Left lung (tissue), 4 donors: ENCODE measurements at regions not wholly inside any gene's neighbourhood (a gene's known extent, or its start where the extent isn't known, plus 50 kb on each side); places are given as distances from the start of the nearest gene placed in this dataset.

Source experiments
- ATAC-seq: fragments of 200-7000 bp; cut with Tn5 transposase; one replicate; pipeline ENCODE4 v1.9.1; 2020; ENCODE audit warnings: moderate library complexity
- DNase-seq, 4 donors: peaks; one replicate each; pipeline ENCODE4 v3.0.0-alpha.2; 2013 to 2020
- H3K27ac ChIP-seq, 2 donors: fragments of 200-600 bp; sonication (generic) in 1 of 2; one replicate each; pipeline versions ENCODE4 v1.5.0 to v1.8.0; 2020 to 2021
- H3K27me3 ChIP-seq, 2 donors: fragments of 200-600 bp; sonication (generic) in 1 of 2; one replicate each; pipeline versions ENCODE4 v1.5.0 to v1.8.0; 2020 to 2021
- H3K36me3 ChIP-seq, 2 donors: fragments of 200-600 bp; sonication (generic) in 1 of 2; one replicate each; pipeline versions ENCODE4 v1.5.0 to v1.8.0; 2020 to 2021
- H3K4me1 ChIP-seq, 2 donors: fragments of 200-600 bp; one replicate each; pipeline ENCODE4 v1.8.0; 2021
- H3K4me3 ChIP-seq, 2 donors: fragments of 200-600 bp; sonication (generic) in 1 of 2; one replicate each; pipeline versions ENCODE4 v1.5.0 to v1.8.0; 2020 to 2021; ENCODE audit warnings: mild to moderate bottlenecking in 1 of 2
- H3K9me3 ChIP-seq, 2 donors: fragments of 200-600 bp; sonication (generic) in 1 of 2; one replicate each; pipeline versions ENCODE4 v1.5.0 to v1.8.0; 2020 to 2021
- CTCF ChIP-seq, 2 donors: fragments of 200-600 bp; sonication (generic) in 1 of 2; IDR thresholded peaks; one replicate each; pipeline versions ENCODE4 v1.5.0 to v1.8.0; 2021; ENCODE audit warnings: antibody characterized with exemption in 2 of 2
- intact Hi-C, 2 donors: fragments of 100-400 bp; cut with DNase I; formaldehyde crosslinking; loops; one replicate each; pipeline versions ENCODE4 v1.11.2 to v1.14.2; 2022
- donor health status: DM: no; HTN: yes; CAD: no.
- donor health status: DM: no; HTN: no; CAD: no.

- Histone ChIP-seq H3K27ac (no peak overlapping the region), H3K9me3 (no peaks in the 10 kb centered on the region), H3K27me3 (no peaks in the 10 kb centered on the region), H3K36me3 (peaks cover 0 to 42% of the 10 kb centered on the region in 2 donors), H3K4me1 (peaks cover 7 to 43% of the 10 kb centered on the region in 2 donors), H3K4me3 (no peak overlapping the region)
- TF ChIP-seq CTCF (IDR thresholded peaks at IDR 0.05) = no peak
- intact Hi-C loops = no loop called here
- DNase-seq = no peak
- no peak for ATAC-seq
Observed at GRCh38 chr20:19947611-19948264, 69.4 kb upstream of the NAA20 start.

- H3K4me1 ChIP-seq = peaks cover 7 to 31% of the 10 kb centered on the region in 2 donors
- no peak for TF ChIP-seq CTCF (IDR thresholded peaks at IDR 0.05)
- H3K4me3 ChIP-seq = no peak overlapping the region
- H3K9me3 ChIP-seq = no peaks in the 10 kb centered on the region
- H3K36me3 ChIP-seq = peaks cover 0 to 48% of the 10 kb centered on the region in 2 donors
- DNase-seq = no peak
- H3K27ac ChIP-seq = no peak overlapping the region
- intact Hi-C loops = no loop called here
- no peak for ATAC-seq
- no peaks in the 10 kb centered on the region for H3K27me3 ChIP-seq
Observed at GRCh38 chr20:19949195-19949867, 67.8 kb upstream of the NAA20 start.

DNA sequence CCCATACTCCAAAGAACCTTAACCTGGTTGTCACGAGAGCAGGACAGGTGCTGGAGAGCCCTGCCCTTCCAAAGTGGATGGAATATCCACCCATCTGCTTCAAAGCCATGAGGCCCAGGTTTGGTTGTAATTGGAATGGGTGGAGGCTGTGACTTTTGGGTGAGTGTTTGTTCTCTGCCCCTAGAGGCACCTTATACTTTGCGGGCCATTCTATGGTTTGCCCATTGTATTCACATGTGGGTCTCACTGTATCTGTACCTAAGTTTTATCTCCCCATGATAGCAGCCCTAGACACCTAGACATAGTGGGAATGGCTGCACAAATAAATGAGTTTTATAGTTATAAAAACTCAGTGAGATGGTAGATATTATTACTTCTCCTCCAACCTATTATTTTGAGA, 67.1 kb upstream of the NAA20 start:
- no peak overlapping the region for H3K4me3 ChIP-seq
- H3K9me3 ChIP-seq = no peaks in the 10 kb centered on the region
- intact Hi-C loops = no loop called here
- peaks cover 0 to 53% of the 10 kb centered on the region in 2 donors for H3K36me3 ChIP-seq
- no peaks in the 10 kb centered on the region for H3K27me3 ChIP-seq
- ATAC-seq (no peak), DNase-seq (no peak)
- H3K27ac ChIP-seq = no peak overlapping the region
- H3K4me1 ChIP-seq = peaks cover 3 to 25% of the 10 kb centered on the region in 2 donors
- no peak for TF ChIP-seq CTCF (IDR thresholded peaks at IDR 0.05)

DNA sequence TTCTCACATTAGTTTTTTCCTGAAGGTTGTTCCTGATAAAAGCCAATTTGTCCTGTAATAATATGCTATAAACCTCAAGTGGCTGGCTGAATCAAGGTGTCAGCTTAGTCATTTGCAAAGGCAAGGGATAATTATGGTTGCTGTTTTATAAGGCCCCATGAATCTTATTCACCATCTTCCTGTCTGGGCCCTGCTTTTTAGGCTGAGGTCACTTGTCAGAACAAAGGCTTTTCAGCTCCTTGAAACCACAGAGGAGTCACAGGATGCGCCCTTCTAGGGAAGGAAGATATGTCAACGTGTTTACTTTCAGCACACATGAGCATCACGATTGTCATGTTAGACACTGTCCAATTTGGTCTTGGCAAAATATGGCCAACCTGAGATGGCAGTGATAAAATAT, 64.8 kb upstream of the NAA20 start:
- H3K4me1 ChIP-seq = peaks cover 0 to 8% of the 10 kb centered on the region in 2 donors
- no peaks in the 10 kb centered on the region for H3K9me3 ChIP-seq
- no peaks in the 10 kb centered on the region for H3K27me3 ChIP-seq
- TF ChIP-seq CTCF (IDR thresholded peaks at IDR 0.05) = no peak
- no peak overlapping the region for H3K4me3 ChIP-seq
- DNase-seq (no peak), ATAC-seq (no peak)
- no peak overlapping the region for H3K27ac ChIP-seq
- intact Hi-C loops = no loop called here
- H3K36me3 ChIP-seq = peaks cover 0 to 74% of the 10 kb centered on the region in 2 donors

DNA sequence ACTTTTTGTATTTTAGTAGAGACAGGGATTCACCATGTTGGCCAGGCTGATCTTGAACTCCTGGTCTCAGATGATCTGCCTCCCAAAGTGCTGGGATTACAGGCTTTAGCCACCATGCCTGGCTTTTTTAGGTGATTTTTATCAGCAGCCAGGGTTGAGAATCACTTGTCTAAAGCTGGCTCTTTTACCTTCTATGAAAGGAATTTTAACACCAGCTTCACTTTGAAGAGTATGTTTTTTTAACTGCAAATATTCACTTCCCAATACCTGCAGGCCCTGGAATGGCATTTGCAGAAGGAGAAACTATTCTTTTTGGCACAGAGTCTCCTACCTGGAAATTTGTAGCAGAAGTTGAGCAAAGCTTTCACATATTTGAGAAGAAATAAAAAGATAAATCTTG, 63.6 kb upstream of the NAA20 start:
- no peak overlapping the region for H3K27ac ChIP-seq
- no peak overlapping the region for H3K4me3 ChIP-seq
- ATAC-seq (peak; percentile 39), DNase-seq (no peak)
- H3K4me1 ChIP-seq = peaks cover 0 to 4% of the 10 kb centered on the region in 2 donors
- no peaks in the 10 kb centered on the region for H3K9me3 ChIP-seq
- no peak for TF ChIP-seq CTCF (IDR thresholded peaks at IDR 0.05)
- intact Hi-C loops = no loop called here
- H3K27me3 ChIP-seq = no peaks in the 10 kb centered on the region
- H3K36me3 ChIP-seq = peaks cover 0 to 77% of the 10 kb centered on the region in 2 donors
